ENCODE measurements at regions not wholly inside any gene's neighbourhood (a gene's known extent, or its start where the extent isn't known, plus 50 kb on each side); places are given as distances from the start of the nearest gene placed in this dataset.

- no peak for FAIRE-seq
Observed at GRCh38 chr6:100267721-100268123, 197.0 kb downstream of the SIM1 start.

GRCh38 chr6:100266494-100267401 lies 198.0 kb downstream of the SIM1 start:
- FAIRE-seq: no peak

GRCh38 chr6:100262086-100262485 lies 202.6 kb downstream of the SIM1 start:
- no peak for FAIRE-seq

- no peak for FAIRE-seq
Observed at GRCh38 chr6:100261486-100261885, 203.2 kb downstream of the SIM1 start.

GRCh38 chr6:100260584-100260983 lies 204.1 kb downstream of the SIM1 start:
- no peak for FAIRE-seq

GRCh38 chr6:100259865-100260264 lies 204.9 kb downstream of the SIM1 start:
- no peak for FAIRE-seq

- no peak for FAIRE-seq
Observed at GRCh38 chr6:100258752-100259151, 206.0 kb downstream of the SIM1 start.

- FAIRE-seq: no peak
Observed at GRCh38 chr6:100257793-100258395, 206.8 kb downstream of the SIM1 start.

GRCh38 chr6:100255701-100256100 lies 209.0 kb downstream of the SIM1 start:
- FAIRE-seq: no peak

- FAIRE-seq: no peak
Observed at GRCh38 chr6:100247123-100247522, 217.6 kb downstream of the SIM1 start.

GRCh38 chr6:100246206-100246605 lies 218.5 kb downstream of the SIM1 start:
- no peak for FAIRE-seq

- FAIRE-seq: no peak
Observed at GRCh38 chr6:100240798-100241197, 223.9 kb downstream of the SIM1 start.

- no peak for FAIRE-seq
Observed at GRCh38 chr6:100237821-100238220, 226.9 kb downstream of the SIM1 start.

GRCh38 chr6:100236389-100236788 lies 228.3 kb downstream of the SIM1 start:
- FAIRE-seq: no peak

- FAIRE-seq: no peak
Observed at GRCh38 chr6:100235631-100236030, 229.1 kb downstream of the SIM1 start.

- FAIRE-seq: no peak
Observed at GRCh38 chr6:100234625-100235024, 230.1 kb downstream of the SIM1 start.

- FAIRE-seq: no peak
Observed at GRCh38 chr6:100232781-100233573, 231.7 kb downstream of the SIM1 start.

GRCh38 chr6:100230953-100231316 lies 233.8 kb downstream of the SIM1 start:
- no peak for FAIRE-seq

- FAIRE-seq: no peak
Observed at GRCh38 chr6:100230115-100230952, 234.4 kb downstream of the SIM1 start.

- no peak for FAIRE-seq
Observed at GRCh38 chr6:100229512-100229911, 235.2 kb downstream of the SIM1 start.

- FAIRE-seq: no peak
Observed at GRCh38 chr6:100228834-100229441, 234.9 kb upstream of the MCHR2 start.

- no peak for FAIRE-seq
Observed at GRCh38 chr6:100228437-100228833, 234.4 kb upstream of the MCHR2 start.
